ENCODE measurements at regions not wholly inside any gene's neighbourhood (a gene's known extent, or its start where the extent isn't known, plus 50 kb on each side); places are given as distances from the start of the nearest gene placed in this dataset.

DNA sequence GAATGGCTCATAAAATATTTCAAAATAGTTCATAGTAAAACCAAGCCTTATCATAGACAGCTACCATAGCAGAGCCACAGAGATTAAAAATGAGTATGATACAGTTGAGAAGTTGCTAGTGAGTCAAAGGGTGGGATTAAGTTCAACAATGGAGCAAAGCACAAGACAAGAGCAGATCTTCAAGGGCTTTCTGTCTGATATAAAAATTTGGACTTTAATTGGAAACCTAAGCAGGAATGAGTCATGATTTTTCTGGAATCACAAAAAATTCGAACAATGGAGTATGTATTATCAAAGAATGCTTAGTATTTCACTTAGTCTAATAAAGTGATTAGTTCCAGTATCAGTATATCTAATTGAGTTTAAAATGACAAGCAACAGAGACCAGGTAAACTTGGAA lies 487.3 kb upstream of the NETO1 start:
- TF ChIP-seq CTCF (IDR thresholded peaks at IDR 0.05) (no peak), POLR2A (IDR thresholded peaks at IDR 0.05) (no peak)
